ENCODE measurements at regions not wholly inside any gene's neighbourhood (a gene's known extent, or its start where the extent isn't known, plus 50 kb on each side); places are given as distances from the start of the nearest gene placed in this dataset.

GRCh38 chr3:181764544-181764943 is 52.8 kb downstream of the SOX2 start:
- no peaks in the 10 kb centered on the region for H3K9me3 ChIP-seq (ENCODE audit: severe bottlenecking)
- no peaks in the 10 kb centered on the region for H3K36me3 ChIP-seq (ENCODE audit: low read depth)
- TF ChIP-seq, protein P1, sequence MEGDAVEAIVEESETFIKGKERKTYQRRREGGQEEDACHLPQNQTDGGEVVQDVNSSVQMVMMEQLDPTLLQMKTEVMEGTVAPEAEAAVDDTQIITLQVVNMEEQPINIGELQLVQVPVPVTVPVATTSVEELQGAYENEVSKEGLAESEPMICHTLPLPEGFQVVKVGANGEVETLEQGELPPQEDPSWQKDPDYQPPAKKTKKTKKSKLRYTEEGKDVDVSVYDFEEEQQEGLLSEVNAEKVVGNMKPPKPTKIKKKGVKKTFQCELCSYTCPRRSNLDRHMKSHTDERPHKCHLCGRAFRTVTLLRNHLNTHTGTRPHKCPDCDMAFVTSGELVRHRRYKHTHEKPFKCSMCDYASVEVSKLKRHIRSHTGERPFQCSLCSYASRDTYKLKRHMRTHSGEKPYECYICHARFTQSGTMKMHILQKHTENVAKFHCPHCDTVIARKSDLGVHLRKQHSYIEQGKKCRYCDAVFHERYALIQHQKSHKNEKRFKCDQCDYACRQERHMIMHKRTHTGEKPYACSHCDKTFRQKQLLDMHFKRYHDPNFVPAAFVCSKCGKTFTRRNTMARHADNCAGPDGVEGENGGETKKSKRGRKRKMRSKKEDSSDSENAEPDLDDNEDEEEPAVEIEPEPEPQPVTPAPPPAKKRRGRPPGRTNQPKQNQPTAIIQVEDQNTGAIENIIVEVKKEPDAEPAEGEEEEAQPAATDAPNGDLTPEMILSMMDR (IDR thresholded peaks at IDR 0.05; ENCODE audit: poor library complexity, severe bottlenecking): no peak
- no peak overlapping the region for H3K4me3 ChIP-seq (ENCODE audit: severe bottlenecking)
- no peak for DNase-seq (ENCODE audit: low spot score)
- no peak overlapping the region for H3K27ac ChIP-seq (ENCODE audit: poor library complexity, severe bottlenecking)
- no peaks in the 10 kb centered on the region for H3K27me3 ChIP-seq (ENCODE audit: insufficient read depth, poor library complexity, severe bottlenecking)
- H3K4me1 ChIP-seq (ENCODE audit: insufficient read depth, poor library complexity, severe bottlenecking): no peaks in the 10 kb centered on the region
- ATAC-seq (ENCODE audit: low read depth): no peak

- DNase-seq (ENCODE audit: low spot score): no peak
- H3K4me1 ChIP-seq (ENCODE audit: insufficient read depth, poor library complexity, severe bottlenecking): no peaks in the 10 kb centered on the region
- H3K36me3 ChIP-seq (ENCODE audit: low read depth): no peaks in the 10 kb centered on the region
- H3K27me3 ChIP-seq (ENCODE audit: insufficient read depth, poor library complexity, severe bottlenecking): no peaks in the 10 kb centered on the region
- no peaks in the 10 kb centered on the region for H3K9me3 ChIP-seq (ENCODE audit: severe bottlenecking)
- H3K27ac ChIP-seq (ENCODE audit: poor library complexity, severe bottlenecking): no peak overlapping the region
- no peak overlapping the region for H3K4me3 ChIP-seq (ENCODE audit: severe bottlenecking)
- no peak for ATAC-seq (ENCODE audit: low read depth)
- TF ChIP-seq, protein P1 (IDR thresholded peaks at IDR 0.05; ENCODE audit: poor library complexity, severe bottlenecking): no peak
These were observed 58.6 kb downstream of the SOX2 start for GRCh38 chr3:181770296-181770695.

GRCh38 chr3:181771120-181771519 is 59.4 kb downstream of the SOX2 start:
- ATAC-seq (ENCODE audit: low read depth): no peak
- no peaks in the 10 kb centered on the region for H3K9me3 ChIP-seq (ENCODE audit: severe bottlenecking)
- H3K27me3 ChIP-seq (ENCODE audit: insufficient read depth, poor library complexity, severe bottlenecking): no peaks in the 10 kb centered on the region
- TF ChIP-seq, protein P1 (IDR thresholded peaks at IDR 0.05; ENCODE audit: poor library complexity, severe bottlenecking): no peak
- H3K4me1 ChIP-seq (ENCODE audit: insufficient read depth, poor library complexity, severe bottlenecking): no peaks in the 10 kb centered on the region
- H3K36me3 ChIP-seq (ENCODE audit: low read depth): no peaks in the 10 kb centered on the region
- H3K27ac ChIP-seq (ENCODE audit: poor library complexity, severe bottlenecking): no peak overlapping the region
- H3K4me3 ChIP-seq (ENCODE audit: severe bottlenecking): no peak overlapping the region
- no peak for DNase-seq (ENCODE audit: low spot score)

GRCh38 chr3:181772166-181772565 is 60.4 kb downstream of the SOX2 start:
- Histone ChIP-seq H3K27ac (ENCODE audit: poor library complexity, severe bottlenecking) (no peak overlapping the region), H3K4me1 (ENCODE audit: insufficient read depth, poor library complexity, severe bottlenecking) (no peaks in the 10 kb centered on the region), H3K9me3 (ENCODE audit: severe bottlenecking) (no peaks in the 10 kb centered on the region), H3K27me3 (ENCODE audit: insufficient read depth, poor library complexity, severe bottlenecking) (no peaks in the 10 kb centered on the region), H3K36me3 (ENCODE audit: low read depth) (no peaks in the 10 kb centered on the region), H3K4me3 (ENCODE audit: severe bottlenecking) (no peak overlapping the region)
- TF ChIP-seq, protein P1 (IDR thresholded peaks at IDR 0.05; ENCODE audit: poor library complexity, severe bottlenecking): no peak
- no peak for ATAC-seq (ENCODE audit: low read depth)
- DNase-seq (ENCODE audit: low spot score): no peak

- ATAC-seq (ENCODE audit: low read depth): no peak
- no peaks in the 10 kb centered on the region for H3K9me3 ChIP-seq (ENCODE audit: severe bottlenecking)
- no peak overlapping the region for H3K27ac ChIP-seq (ENCODE audit: poor library complexity, severe bottlenecking)
- no peaks in the 10 kb centered on the region for H3K27me3 ChIP-seq (ENCODE audit: insufficient read depth, poor library complexity, severe bottlenecking)
- no peak overlapping the region for H3K4me3 ChIP-seq (ENCODE audit: severe bottlenecking)
- H3K4me1 ChIP-seq (ENCODE audit: insufficient read depth, poor library complexity, severe bottlenecking): no peaks in the 10 kb centered on the region
- TF ChIP-seq, protein P1 (IDR thresholded peaks at IDR 0.05; ENCODE audit: poor library complexity, severe bottlenecking): no peak
- no peaks in the 10 kb centered on the region for H3K36me3 ChIP-seq (ENCODE audit: low read depth)
- DNase-seq (ENCODE audit: low spot score): no peak
These were observed 62.2 kb downstream of the SOX2 start for GRCh38 chr3:181773921-181774320.

Data from RWPE2 (cell line).